ENCODE measurements at regions not wholly inside any gene's neighbourhood (a gene's known extent, or its start where the extent isn't known, plus 50 kb on each side); places are given as distances from the start of the nearest gene placed in this dataset.

- no peak for TF ChIP-seq CTCF (conservative IDR thresholded peaks at IDR 0.05 in 1 of 2, IDR thresholded peaks at IDR 0.05 in 1 of 2; ENCODE audit: extremely low read depth in 1 of 2, insufficient read depth in 1 of 2, low read depth in 1 of 2, low read length in 2 of 2)
- no peak for TF ChIP-seq EZH2 (IDR thresholded peaks at IDR 0.05; ENCODE audit: borderline replicate concordance, low read length)
Observed at GRCh38 chr6:106895703-106896040, 78.9 kb downstream of the CD24 start.
